Small intestine (tissue), 7 donors: ENCODE measurements at regions not wholly inside any gene's neighbourhood (a gene's known extent, or its start where the extent isn't known, plus 50 kb on each side); places are given as distances from the start of the nearest gene placed in this dataset.

Source experiments
- DNase-seq, 2 donors: peaks; one replicate each; pipeline versions ENCODE4 v3.0.0 to v3.0.0-alpha.2; 2013
- FAIRE-seq: peaks from 2 replicates; lab custom pipeline; 2012; peaks lifted over from hg19 to GRCh38; lab: Jason Lieb, UNC
- H3K27ac ChIP-seq, 3 donors: one replicate each; pipeline ENCODE4 v1.5.1; 2013; ENCODE audit warnings: low read length in 2 of 3, mild to moderate bottlenecking in 2 of 3, control low read depth in 1 of 3, inconsistent platforms in 1 of 3, low read depth in 1 of 3, moderate library complexity in 1 of 3
- H3K27me3 ChIP-seq, 3 donors: one replicate each; pipeline ENCODE4 v1.6.1; 2013; ENCODE audit warnings: low read length in 3 of 3, inconsistent platforms in 1 of 3; ENCODE audit not compliant: control insufficient read depth in 3 of 3, insufficient read depth in 3 of 3
- H3K36me3 ChIP-seq, 3 donors: one replicate each; pipeline ENCODE4 v1.6.1; 2013; ENCODE audit warnings: low read length in 3 of 3, inconsistent platforms in 1 of 3, low read depth in 1 of 3, mild to moderate bottlenecking in 1 of 3, moderate library complexity in 1 of 3; ENCODE audit not compliant: control insufficient read depth in 3 of 3, insufficient read depth in 2 of 3
- H3K4me1 ChIP-seq, 3 donors: one replicate each; pipeline ENCODE4 v1.6.1; 2013; ENCODE audit warnings: low read length in 2 of 3, inconsistent platforms in 1 of 3, low read depth in 1 of 3, mild to moderate bottlenecking in 1 of 3, moderate library complexity in 1 of 3; ENCODE audit not compliant: control insufficient read depth in 3 of 3, insufficient read depth in 2 of 3
- H3K4me3 ChIP-seq, 3 donors: one replicate each; pipeline ENCODE4 v1.5.1; 2013; ENCODE audit warnings: low read length in 3 of 3, control low read depth in 1 of 3, inconsistent platforms in 1 of 3, low read depth in 1 of 3, mild to moderate bottlenecking in 1 of 3, moderate library complexity in 1 of 3
- H3K9me3 ChIP-seq, 2 donors: one replicate each; pipeline ENCODE4 v1.6.1; 2013; ENCODE audit warnings: low read depth in 1 of 2, low read length in 1 of 2; ENCODE audit not compliant: control insufficient read depth in 2 of 2, insufficient read depth in 1 of 2
- WGBS, 3 donors: extraction: QIAGEN DNeasy Blood & Tissue Kit; methylation state at CpG; one replicate each; pipeline ENCODE4 v1.1.7; 2013; 5-methylcytosine and 5-hydroxymethylcytosine counted together
- donor health status: healthy with polysubstance abuse.
- donor health status: control.
- donor health status: control.
- donor health status: Bipolar disorder and iron deficiency.
- donor health status: healthy.

- FAIRE-seq: no peak
These were observed 86.5 kb upstream of the EPB41L3 start for GRCh38 chr18:5630057-5630899.

GRCh38 chr18:5628512-5629255 is 84.9 kb upstream of the EPB41L3 start:
- FAIRE-seq (no peak), DNase-seq (peak; percentile 93 to 94)
- Histone ChIP-seq H3K36me3 (peaks cover 0 to 2% (median 0%) of the 10 kb centered on the region in 3 donors), H3K4me1 (peaks cover 0 to 38% (median 13%) of the 10 kb centered on the region in 3 donors), H3K4me3 (peak overlapping the region; percentile 47 to 95 (median 86)), H3K27ac (peak overlapping the region; percentile 94 to 99 (median 96)), H3K9me3 (no peaks in the 10 kb centered on the region), H3K27me3 (no peaks in the 10 kb centered on the region)
- WGBS, 3 donors: 1% methylated on average over 45 to 90 of the region's 90 CpGs

More at GRCh38 chr18:5630057-5630899, 86.5 kb upstream of the EPB41L3 start:
- peak; percentile 90 to 94 for DNase-seq
- 1 to 3% (median 1%) methylated on average over 57 to 79 of the region's 79 CpGs for WGBS, 3 donors
- no peaks in the 10 kb centered on the region for H3K27me3 ChIP-seq
- H3K9me3 ChIP-seq: no peaks in the 10 kb centered on the region
- no peaks in the 10 kb centered on the region for H3K36me3 ChIP-seq
- H3K4me3 ChIP-seq: peak overlapping the region; percentile 17 to 95 (median 86)
- peak overlapping the region; percentile 94 to 99 (median 96) for H3K27ac ChIP-seq
- H3K4me1 ChIP-seq: peaks cover 0 to 38% (median 8%) of the 10 kb centered on the region in 3 donors

- Histone ChIP-seq H3K27me3 (no peaks in the 10 kb centered on the region), H3K4me1 (peaks cover 0 to 38% (median 13%) of the 10 kb centered on the region in 3 donors), H3K27ac (peak overlapping the region; percentile 94 to 99 (median 96)), H3K4me3 (peak overlapping the region; percentile 47 to 95 (median 86)), H3K9me3 (no peaks in the 10 kb centered on the region), H3K36me3 (peaks cover 0 to 2% (median 0%) of the 10 kb centered on the region in 3 donors)
- WGBS, 3 donors: 1 to 12% (median 10%) methylated on average over 28 to 29 of the region's 29 CpGs
- peak; percentile 88 to 94 for DNase-seq
- FAIRE-seq: no peak
These were observed 84.1 kb upstream of the EPB41L3 start for GRCh38 chr18:5627776-5628511.

- FAIRE-seq (no peak), DNase-seq (peak; percentile 32 to 73)
- Histone ChIP-seq H3K36me3 (peaks cover 0 to 2% (median 0%) of the 10 kb centered on the region in 3 donors), H3K27ac (peak overlapping the region; percentile 69 to 96 (median 76)), H3K27me3 (no peaks in the 10 kb centered on the region), H3K4me1 (peaks cover 0 to 25% (median 9%) of the 10 kb centered on the region in 3 donors), H3K9me3 (no peaks in the 10 kb centered on the region), H3K4me3 (no peak overlapping the region)
- WGBS, 3 donors: 72 to 84% (median 75%) methylated on average over 2 of the region's 2 CpGs
These were observed 82.5 kb upstream of the EPB41L3 start for GRCh38 chr18:5626130-5626880.

GRCh38 chr18:5625076-5625475 is 81.3 kb upstream of the EPB41L3 start:
- no peaks in the 10 kb centered on the region for H3K9me3 ChIP-seq
- DNase-seq (no peak), FAIRE-seq (no peak)
- H3K27me3 ChIP-seq: no peaks in the 10 kb centered on the region
- H3K4me3 ChIP-seq: no peak overlapping the region
- 57 to 93% (median 63%) methylated on average over 4 of the region's 4 CpGs for WGBS, 3 donors
- H3K36me3 ChIP-seq: peaks cover 0 to 2% (median 0%) of the 10 kb centered on the region in 3 donors
- H3K4me1 ChIP-seq: peaks cover 0 to 19% (median 9%) of the 10 kb centered on the region in 3 donors
- no peak overlapping the region for H3K27ac ChIP-seq

- Histone ChIP-seq H3K4me1 (peaks cover 0 to 19% (median 9%) of the 10 kb centered on the region in 3 donors), H3K9me3 (no peaks in the 10 kb centered on the region), H3K4me3 (no peak overlapping the region), H3K27ac (no peak overlapping the region), H3K36me3 (peaks cover 0 to 2% (median 0%) of the 10 kb centered on the region in 3 donors), H3K27me3 (no peaks in the 10 kb centered on the region)
- WGBS, 3 donors: 74 to 84% (median 74%) methylated on average over 4 of the region's 4 CpGs
- FAIRE-seq (no peak), DNase-seq (no peak)
These were observed 79.1 kb upstream of the EPB41L3 start for GRCh38 chr18:5622905-5623304.

- Histone ChIP-seq H3K4me3 (no peak overlapping the region), H3K4me1 (peaks cover 0 to 9% (median 0%) of the 10 kb centered on the region in 3 donors), H3K36me3 (peaks cover 0 to 2% (median 0%) of the 10 kb centered on the region in 3 donors), H3K27me3 (no peaks in the 10 kb centered on the region), H3K27ac (no peak overlapping the region), H3K9me3 (no peaks in the 10 kb centered on the region)
- no peak for DNase-seq
- 64% methylated on average over 3 of the region's 3 CpGs for WGBS, 3 donors
- FAIRE-seq: no peak
These were observed 76.5 kb upstream of the EPB41L3 start for GRCh38 chr18:5620289-5620688.
